HG02885 (cell line): ENCODE measurements at regions not wholly inside any gene's neighbourhood (a gene's known extent, or its start where the extent isn't known, plus 50 kb on each side); places are given as distances from the start of the nearest gene placed in this dataset.

Source experiments
- ATAC-seq: cut with Tn5 transposase; IDR thresholded peaks from one replicate; pipeline ENCODE4 v1.9.1; 2021; ENCODE audit warnings: mild to moderate bottlenecking; ENCODE audit not compliant: unreplicated experiment, poor library complexity

DNA sequence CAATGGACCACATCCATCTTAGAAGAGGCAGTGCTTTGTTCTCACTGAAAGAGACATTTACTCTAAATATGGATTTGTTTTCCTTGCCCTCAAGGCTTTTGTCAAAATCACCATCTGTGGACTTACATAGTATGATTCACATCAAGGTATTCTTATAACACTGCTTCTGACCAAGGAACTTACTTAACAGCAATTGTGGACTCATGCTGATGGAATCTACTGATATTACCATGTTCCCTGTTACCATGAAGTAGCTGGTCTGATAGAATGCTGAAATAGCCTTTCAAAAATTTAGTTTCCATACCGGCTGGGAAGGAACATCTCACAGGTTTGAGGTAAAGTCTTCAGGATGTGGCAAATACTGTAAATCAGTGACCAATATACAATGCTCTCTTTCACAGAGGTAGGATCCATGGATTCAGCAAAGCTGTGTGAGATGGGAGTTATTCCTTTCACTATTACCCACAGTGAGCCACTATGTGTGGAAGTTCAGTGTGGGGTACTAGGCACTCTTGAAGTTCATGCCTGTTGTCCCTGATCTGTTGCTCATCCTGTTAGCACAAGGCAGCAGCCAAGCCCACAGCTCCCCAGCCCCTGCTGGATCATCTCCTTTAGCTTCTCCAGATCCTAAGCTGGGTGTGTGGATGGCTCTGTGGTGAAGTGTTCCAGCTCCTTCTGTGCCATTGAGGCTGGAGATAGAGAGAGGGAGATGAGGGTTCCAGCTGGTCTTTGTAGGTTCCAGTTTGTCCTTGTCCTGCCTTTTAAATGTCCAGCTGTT lies 126.4 kb downstream of the ATP23 start:
- no peak for ATAC-seq

DNA sequence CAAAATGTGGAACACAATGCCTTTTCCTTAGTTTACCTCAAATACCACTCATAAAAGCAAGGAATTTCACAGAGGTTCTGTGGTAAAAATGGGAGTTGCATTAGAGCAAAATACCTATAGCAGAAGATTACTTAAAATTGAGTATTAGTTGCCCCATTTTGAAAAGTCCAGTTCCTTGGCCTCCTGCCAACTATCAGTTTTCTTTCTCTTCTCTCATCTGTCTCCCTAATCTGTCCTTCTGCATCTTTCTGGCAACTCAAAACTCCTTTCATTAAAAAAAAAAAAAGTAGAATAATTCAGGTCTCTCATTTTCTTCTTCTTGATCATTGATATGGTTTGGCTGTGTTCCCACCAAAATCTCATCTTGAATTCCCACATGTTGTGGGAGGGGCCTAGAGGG lies 127.3 kb downstream of the ATP23 start:
- no peak for ATAC-seq

DNA sequence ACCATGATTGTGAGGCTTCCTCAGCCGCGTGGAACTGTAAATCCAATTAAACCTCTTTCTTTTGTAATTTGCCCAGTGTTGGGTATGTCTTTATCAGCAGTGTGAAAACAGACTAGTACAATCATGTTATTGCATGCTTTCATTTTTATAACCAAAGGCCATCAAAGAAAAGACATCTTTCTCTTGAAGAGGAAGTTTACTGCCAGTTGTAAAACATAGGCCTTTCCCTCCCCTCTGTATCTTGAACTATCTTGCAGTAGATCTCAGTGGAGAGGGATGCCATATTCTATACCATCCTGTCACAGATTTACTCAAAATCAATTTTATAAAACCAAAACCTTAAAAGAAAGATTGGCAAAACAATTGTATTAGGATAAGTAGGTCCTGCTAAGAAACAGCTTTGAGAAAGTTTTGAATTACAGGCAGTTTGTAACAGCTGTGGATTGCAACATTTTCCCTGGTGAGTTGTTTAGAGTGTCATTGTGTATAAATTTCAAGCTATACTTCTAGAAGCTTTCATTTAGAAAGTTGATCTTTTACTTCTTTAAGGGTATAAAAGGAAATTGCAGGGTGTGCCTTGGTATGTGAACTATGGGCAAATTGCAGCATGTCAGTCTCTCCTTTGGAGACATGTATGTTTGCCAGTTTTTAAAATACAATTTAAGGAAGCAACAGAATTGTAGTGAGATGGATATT lies 128.0 kb downstream of the ATP23 start:
- no peak for ATAC-seq

DNA sequence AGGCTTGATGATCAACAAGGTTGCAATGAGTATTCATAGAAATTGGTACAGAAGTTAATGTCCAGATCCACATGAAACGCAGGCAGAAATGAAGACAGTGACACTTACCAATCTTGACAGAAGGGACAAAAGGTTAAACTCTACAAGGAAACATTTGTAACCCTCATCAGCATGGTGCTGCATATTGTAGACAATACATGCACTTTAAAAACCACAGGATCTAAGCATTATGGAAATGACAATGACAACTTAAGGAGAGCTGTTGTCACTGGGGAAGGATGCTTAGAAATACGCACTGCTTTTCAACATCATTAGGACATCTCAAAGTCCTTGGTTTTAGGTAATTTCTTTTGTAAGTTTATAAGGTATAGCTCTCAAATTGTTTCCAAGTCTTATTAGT lies 130.6 kb downstream of the ATP23 start:
- ATAC-seq: no peak

DNA sequence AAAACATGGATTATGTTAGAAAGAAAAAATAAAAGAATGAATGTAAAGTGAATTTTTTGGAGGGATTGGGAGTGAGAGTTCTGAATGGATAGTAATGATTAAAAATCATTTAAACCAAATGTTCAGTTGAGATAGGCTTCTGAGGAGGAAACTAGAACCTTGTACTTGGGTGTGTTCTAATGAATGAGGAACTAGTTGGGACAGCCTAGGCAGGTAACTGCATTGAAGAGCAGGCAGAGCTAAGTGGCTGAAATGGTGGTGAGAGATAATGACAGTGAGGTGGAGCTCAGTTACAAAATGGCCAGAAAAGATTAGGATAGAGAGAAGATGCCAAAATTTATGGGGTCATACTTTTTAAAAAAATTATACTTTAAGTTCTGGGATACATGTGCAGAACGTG lies 132.9 kb downstream of the ATP23 start:
- no peak for ATAC-seq

DNA sequence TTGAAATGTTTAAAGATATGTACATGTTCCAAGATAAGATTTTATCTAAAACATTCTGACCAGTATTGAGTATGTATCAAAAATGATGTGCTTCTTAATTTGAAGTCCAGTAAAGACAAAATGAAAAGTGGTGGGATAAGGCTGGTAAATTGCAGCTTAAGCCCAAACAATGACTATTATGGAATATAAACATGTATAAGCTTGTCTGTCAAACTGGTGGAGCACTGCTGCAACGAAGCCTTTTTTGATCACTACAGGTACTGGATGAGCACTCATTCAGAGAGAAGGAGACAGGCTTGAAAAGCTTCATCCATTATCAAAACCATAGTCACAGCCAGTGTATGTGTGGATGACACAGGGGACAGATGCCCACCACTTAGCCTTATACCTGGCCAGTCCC lies 138.4 kb downstream of the ATP23 start:
- ATAC-seq: no peak

DNA sequence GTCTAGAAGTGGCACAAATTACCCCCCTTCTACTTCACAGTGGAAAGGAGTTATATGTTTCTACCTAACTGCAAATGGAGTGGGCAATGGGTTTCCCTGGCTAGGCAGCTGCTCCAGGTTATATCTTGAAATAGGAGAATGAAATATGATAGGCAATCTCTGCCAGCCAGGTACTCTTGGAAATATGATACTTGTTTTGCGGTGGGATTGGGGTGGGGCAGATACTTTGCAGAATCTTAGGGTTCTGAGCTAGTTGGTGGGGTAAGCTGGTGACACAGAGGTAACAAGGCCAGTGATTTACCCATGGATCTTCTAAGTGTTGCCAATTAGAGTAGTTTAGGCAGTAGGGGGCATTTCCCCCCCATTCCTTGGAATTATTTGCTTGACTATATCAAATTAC lies 140.1 kb downstream of the ATP23 start:
- no peak for ATAC-seq

DNA sequence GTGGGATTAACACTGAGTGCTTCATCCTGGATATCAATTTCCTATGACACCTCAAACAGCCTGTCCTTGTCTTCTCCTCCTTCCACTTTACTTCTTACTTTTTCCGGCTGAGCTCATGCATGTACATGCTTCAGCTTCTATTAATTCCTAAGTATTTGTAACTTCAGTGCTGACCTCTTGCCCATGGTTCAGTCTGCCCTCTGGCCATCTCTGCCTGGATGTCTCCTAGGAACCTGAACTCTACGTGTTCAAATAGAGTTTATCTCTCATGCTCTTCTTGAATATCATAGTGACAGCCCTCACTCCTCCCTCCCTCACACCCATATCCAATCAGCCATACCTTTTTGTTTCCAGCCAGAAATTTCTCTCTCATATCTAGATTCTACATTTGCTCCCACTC lies 141.6 kb downstream of the ATP23 start:
- no peak for ATAC-seq

DNA sequence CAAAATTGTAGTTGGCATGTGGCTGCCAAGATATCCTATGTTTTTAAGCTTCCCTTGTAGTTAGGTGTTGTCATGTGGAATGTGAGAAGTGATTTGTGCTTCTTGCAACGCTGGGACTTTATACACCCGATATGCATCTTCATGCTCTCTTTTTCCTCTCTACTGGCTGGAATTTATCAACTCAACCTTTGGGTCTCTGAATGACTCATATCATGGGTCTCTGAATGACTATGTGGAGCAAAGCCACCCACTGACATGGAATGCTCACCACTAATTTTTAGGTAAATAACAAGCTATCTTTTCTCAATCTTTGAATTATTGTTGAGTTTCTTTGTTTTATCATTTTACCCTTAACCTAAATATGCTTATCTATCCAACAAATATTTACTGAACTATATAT lies 144.6 kb downstream of the ATP23 start:
- ATAC-seq: no peak

DNA sequence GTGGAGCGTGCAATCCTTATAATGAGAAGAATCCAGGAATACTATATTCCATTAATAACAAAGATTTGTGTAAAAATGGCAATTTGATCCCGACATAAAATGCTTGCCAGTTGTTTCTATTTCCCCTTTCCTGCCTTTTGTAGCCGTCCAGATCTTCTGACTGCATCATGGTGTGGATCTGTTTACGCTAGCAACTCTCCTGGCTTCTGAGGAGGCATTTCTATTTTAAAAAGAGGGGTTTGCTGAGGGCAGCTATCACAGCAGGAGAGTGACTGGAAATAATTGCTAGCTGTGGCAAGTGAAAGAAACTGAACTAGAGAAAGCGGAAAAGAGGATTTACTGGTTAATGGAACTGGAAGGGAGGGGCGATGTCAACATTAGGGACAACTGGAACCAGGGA lies 145.6 kb downstream of the ATP23 start:
- no peak for ATAC-seq

DNA sequence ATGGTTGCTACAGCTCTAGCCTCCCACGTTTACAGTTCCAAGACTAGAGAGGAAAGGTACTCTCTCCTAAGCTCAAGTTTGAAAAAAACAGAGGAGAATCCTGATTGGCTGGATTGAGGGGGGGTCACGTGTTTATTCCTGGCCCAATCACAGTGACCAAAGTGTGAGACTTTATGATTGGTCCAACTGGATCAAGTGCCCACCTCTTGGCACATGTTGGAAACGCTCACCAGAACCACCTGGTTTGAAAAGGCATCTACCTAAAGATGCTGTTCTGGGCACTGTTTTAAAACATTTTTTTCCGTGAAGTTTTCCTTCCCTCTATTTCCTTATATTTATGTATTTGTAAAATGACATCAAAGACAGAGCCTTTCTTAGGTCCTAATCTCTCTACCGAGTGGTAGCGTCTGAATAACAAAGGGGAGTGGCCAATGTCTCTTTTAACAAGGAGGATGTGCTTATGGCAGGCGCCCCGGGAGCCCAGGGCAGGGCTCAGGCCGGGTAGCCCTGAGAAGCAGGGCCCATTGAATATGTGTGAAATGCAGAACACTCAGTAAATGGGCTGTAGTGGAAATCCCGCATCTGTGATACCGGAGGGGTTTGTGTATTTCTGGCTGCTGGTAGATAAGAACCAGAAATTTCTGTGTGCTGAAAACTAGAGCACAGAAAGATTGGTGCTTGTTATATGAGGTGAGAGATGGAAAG lies 146.2 kb downstream of the ATP23 start:
- no peak for ATAC-seq

DNA sequence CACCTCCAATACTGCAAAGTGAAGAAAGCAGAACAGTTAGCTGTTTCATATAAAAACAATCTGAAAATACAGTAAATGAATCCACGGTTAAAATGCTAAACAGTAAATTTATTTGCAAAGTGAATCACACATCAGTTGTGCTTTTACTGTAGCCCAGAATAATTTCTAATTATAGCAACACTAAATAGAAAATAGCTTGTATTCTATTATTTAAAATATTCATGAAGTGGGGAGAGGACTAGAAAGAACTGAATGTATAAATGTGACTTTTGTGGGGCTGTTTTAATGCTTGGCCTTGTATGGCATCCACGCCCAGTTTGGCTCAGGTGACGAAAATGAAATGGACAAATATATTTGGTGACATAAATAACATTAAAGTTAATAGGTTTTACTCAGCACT lies 148.2 kb downstream of the ATP23 start:
- ATAC-seq: no peak

DNA sequence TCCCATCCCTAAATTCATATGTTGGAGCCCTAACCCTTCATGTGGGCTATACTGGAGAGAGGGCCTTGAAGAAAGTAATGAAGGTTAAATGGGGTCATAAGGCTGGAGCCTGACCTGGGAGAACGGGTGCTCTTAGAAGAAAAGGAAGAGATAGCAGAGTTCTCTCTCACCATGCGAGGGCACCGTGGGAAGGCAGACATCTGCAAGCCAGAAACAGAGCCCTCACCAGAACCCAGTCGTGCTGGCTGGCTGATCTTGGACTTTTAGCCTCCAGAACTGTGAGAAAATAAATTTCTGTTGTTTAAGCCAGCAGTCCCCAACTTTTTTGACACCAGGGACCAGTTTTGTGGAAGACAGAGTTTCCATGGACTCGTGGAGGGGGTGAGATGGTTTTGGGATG lies 149.3 kb downstream of the ATP23 start:
- no peak for ATAC-seq

DNA sequence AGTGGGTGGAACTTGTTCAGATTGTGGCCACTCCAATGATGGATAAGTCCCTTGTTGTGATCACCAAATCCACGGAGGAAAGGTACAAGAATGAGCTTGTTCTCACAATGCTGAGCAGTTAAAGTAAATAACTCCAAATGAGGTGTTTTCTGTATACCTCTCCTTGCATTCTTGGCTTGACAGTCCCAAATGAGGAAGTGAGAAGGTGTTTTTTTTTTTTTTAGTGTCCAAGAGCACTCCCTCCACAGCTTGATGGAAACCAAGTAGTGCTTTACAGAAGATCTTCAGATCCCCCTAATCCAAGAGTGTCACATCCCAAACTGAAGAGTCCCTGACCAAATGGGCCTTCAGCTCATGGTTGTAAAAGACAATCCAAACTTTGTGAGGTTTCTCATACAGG lies 153.6 kb downstream of the ATP23 start:
- ATAC-seq: peak; percentile 89

DNA sequence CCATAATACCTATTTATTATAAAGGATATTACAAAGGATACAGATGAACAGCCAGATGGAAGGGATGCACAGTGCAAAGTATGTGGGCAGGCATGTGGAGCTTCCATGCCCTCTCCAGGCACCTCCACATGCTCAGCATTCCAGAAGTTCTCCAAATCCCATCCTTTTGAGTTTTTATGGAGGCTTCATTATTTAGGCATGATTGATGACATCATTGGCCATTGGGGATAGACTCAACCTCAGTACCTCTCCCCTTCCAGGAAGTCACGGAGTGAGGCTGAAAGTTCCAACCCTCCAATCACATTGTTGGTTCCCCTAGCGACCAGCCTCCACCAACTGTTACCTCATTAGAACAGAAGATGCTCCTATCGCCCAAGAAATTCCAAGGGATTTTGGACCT lies 156.4 kb downstream of the ATP23 start:
- no peak for ATAC-seq

DNA sequence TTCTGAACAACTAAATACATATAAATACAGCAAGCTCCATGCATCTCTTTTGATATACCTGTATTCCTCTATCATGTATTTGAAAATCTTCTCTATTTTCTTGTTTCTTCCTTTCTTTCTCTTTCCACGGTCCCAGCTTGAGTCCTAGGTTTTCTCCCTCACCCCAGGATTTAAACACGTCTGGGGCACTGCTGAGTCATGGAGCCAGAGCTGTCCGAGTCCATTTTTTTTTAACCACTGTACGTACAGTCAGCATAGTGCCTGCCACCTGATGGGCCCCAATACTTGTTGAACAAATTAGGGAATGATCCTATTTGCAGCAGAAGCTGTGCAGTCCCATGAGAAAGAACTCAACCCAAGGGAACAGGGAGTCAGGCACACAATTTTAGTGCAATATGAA lies 158.1 kb downstream of the ATP23 start:
- ATAC-seq: no peak

DNA sequence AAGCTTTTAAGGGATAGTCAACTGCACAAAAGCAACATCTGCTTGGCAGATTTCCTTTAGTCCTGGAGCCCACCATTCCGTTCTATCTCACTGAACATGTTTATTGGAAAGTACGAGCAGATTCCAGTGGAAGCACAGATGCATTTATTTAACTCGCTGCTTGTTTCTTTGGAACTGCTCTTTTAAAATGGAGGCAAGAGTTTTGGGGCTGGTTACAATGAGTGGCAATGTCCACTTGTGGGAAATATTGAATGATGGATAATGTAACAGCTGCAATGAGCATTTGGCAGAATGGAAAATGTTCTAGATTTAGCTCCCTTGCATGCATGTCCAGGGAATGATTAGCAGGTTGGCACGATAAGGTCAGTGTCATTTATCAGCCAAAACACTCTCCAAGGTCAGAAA lies 163.0 kb downstream of the ATP23 start:
- no peak for ATAC-seq

DNA sequence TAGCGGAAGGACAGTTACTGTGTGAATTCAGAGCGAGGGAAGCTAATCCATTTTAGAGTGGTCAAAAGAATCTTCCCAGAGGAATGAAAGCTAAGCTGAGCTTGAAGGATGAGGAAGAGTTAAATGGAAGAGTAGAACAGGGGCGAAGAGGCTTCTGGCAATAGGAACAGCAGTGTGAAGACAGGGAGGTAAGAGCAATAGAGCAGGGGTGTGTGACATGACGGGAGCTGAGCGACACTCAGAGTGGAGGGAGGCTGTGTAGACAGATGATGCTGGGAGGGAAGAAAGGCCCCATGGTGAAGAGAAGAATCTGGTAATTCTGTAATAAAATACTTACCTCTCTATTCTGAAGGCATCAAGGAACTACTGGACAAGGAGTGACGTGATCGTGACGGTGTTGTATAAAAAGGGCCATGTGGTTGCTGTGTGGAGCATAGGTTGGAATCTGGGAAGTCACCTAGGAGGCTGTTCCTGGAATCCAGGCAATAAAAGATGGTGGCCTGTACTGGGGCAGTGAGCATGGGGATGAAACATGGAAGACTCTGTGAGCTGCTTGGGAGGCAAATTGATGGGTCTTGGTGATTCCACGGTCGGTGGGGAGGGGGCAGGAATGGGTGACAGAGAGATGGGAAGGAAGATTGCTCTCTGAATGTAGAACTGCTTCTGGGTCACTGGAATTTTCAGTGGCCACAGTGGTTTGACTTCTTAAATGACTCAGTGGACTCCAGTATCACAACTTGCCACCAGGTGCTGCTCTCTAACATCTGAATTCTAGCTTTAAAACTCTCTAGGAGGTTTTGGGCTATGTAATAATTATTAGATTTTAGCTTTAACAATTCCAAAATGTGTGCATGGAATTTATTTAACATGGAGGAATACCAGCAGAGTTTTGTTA lies 164.1 kb downstream of the ATP23 start:
- ATAC-seq: no peak

DNA sequence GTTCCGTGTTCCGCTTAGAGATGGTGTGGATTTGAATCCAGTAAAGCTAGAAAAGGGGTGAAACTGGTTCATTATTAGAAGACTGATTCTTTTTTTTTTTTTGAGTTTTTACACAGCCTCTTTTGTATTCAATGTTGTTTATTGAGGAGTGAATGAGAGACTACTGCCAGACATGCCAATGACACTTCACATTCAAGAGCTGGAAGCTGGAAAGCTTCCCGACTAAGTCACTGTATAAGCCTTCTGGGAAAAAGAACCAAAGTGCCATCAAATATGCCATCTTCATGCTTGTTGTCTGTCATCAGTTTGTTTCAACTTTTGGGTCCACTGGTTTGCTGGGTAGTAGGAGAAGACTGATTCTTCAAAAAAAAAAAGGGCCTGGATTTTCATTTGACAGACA lies 164.8 kb downstream of the ATP23 start:
- no peak for ATAC-seq

DNA sequence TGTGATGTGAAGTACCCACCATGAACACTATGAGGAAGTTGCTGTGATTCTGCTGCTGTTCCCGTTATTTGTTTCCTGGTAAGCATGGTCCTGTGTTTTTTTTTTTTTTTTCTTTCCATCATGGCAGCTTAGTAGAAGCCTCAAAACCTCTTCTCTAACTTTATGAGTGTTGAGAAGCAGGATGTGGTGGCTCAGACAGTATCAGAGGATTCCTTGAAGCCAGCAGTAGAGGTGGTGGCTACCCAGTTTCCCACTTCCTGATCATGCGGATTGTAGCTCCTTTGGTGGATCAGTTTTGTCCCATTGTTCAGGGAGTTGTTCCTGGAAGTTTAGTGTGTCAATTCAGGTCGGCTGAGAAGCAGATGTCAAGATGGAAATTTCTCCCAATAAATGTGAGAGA lies 175.8 kb downstream of the ATP23 start:
- no peak for ATAC-seq

DNA sequence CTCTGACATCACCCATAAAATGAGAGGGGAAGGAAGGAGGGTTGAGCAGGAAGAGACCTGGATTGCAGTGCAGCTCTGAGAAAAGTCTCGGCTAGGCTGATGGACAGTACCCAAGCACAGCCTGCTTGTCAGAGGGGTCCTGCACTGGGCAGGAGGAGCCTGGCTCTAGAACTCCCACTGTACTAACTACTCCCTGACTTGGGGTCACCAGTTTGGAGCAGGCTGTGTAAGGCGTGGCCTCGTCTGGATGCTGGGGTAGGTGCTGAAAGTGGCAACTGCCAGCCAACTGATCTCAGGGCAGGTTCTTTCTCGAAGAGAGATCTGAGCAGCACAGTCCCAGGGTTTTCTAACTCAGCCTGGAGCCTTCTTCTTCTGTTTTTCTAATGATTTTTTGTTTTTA lies 176.3 kb downstream of the ATP23 start:
- no peak for ATAC-seq
